ENCODE measurements at regions not wholly inside any gene's neighbourhood (a gene's known extent, or its start where the extent isn't known, plus 50 kb on each side); places are given as distances from the start of the nearest gene placed in this dataset.

DNA sequence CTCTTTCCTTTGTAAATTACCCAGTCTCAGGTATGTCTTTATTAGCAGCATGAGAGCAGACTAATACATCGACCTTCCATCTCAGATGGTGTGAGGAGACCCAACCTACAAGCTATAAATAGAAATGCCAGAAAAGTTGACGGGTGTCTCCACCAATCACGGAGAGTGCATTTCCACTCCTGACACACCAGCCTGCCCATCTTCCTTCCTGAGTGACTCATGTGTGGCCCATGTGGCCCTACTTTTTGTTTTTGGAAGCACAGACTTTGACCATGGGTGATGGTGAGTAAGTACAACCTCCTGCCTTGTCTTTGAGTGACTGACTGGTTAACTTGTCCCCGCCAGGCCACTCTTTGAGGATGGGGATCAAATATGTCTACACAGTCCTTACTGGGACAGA is 147.0 kb downstream of the OAT start:
- H3K27ac ChIP-seq (ENCODE audit: low read depth, low read length): no peak overlapping the region
- no peak overlapping the region for H3K4me3 ChIP-seq (ENCODE audit: low read length)
- H3K79me2 ChIP-seq (ENCODE audit: control insufficient read depth, low read length): no peaks in the 10 kb centered on the region
- no peak for TF ChIP-seq EZH2phosphoT487 (IDR thresholded peaks at IDR 0.05; ENCODE audit: borderline replicate concordance, low read length)
- TF ChIP-seq CTCF (IDR thresholded peaks at IDR 0.05; ENCODE audit: low read depth, low read length, poor library complexity, severe bottlenecking): no peak
- no peaks in the 10 kb centered on the region for H3K27me3 ChIP-seq (ENCODE audit: control insufficient read depth, low read length)
- H3K4me1 ChIP-seq (ENCODE audit: control insufficient read depth, low read length): no peaks in the 10 kb centered on the region
- no peaks in the 10 kb centered on the region for H4K20me1 ChIP-seq (ENCODE audit: control insufficient read depth, insufficient read depth, low read depth, low read length)
- H3K9me2 ChIP-seq (replicated peaks; ENCODE audit: control insufficient read depth, low read length): no peaks in the 10 kb centered on the region
- H3F3A ChIP-seq (ENCODE audit: control insufficient read depth, insufficient read depth): no peaks in the 10 kb centered on the region
- H3K4me2 ChIP-seq (ENCODE audit: low read length): no peak overlapping the region
- H3K9me3 ChIP-seq (ENCODE audit: control insufficient read depth, insufficient read depth, low read length): peaks cover 11% of the 10 kb centered on the region; the same call in 1 of the 2 replicates
- H3K36me3 ChIP-seq (ENCODE audit: control insufficient read depth, low read length): no peaks in the 10 kb centered on the region

GRCh38 chr10:124270530-124271327 is 148.0 kb downstream of the OAT start:
- TF ChIP-seq EZH2phosphoT487 (IDR thresholded peaks at IDR 0.05; ENCODE audit: borderline replicate concordance, low read length) (no peak), CTCF (IDR thresholded peaks at IDR 0.05; ENCODE audit: low read depth, low read length, poor library complexity, severe bottlenecking) (no peak)
- no peaks in the 10 kb centered on the region for H3K27me3 ChIP-seq (ENCODE audit: control insufficient read depth, low read length)
- no peak overlapping the region for H3K4me2 ChIP-seq (ENCODE audit: low read length)
- H3K27ac ChIP-seq (ENCODE audit: low read depth, low read length): no peak overlapping the region
- no peaks in the 10 kb centered on the region for H3F3A ChIP-seq (ENCODE audit: control insufficient read depth, insufficient read depth)
- H3K79me2 ChIP-seq (ENCODE audit: control insufficient read depth, low read length): no peaks in the 10 kb centered on the region
- H3K9me3 ChIP-seq (ENCODE audit: control insufficient read depth, insufficient read depth, low read length): peaks cover 11% of the 10 kb centered on the region; the same call in 1 of the 2 replicates
- no peaks in the 10 kb centered on the region for H4K20me1 ChIP-seq (ENCODE audit: control insufficient read depth, insufficient read depth, low read depth, low read length)
- H3K9me2 ChIP-seq (replicated peaks; ENCODE audit: control insufficient read depth, low read length): no peaks in the 10 kb centered on the region
- no peaks in the 10 kb centered on the region for H3K36me3 ChIP-seq (ENCODE audit: control insufficient read depth, low read length)
- H3K4me3 ChIP-seq (ENCODE audit: low read length): no peak overlapping the region
- no peaks in the 10 kb centered on the region for H3K4me1 ChIP-seq (ENCODE audit: control insufficient read depth, low read length)

DNA sequence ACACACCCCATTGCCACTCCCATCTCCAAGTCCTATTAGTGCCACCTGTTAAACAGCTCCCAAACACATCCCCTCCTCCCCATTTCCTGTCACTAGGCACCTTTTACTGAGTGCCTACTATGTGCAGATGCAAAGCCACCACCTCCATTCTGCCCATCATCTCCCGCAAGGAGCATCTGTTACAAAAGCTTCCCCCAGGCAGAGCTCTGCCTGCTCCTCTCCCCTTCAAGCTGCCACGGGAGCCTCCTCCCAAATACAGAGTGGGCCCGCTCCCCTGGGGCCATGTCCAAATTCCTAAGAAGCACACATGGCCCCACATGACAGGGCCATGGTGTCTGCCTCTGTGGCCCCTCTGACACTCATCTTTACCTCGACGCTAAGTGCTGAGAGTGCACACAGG is 149.7 kb downstream of the OAT start:
- Histone ChIP-seq H3F3A (ENCODE audit: control insufficient read depth, insufficient read depth) (no peaks in the 10 kb centered on the region), H3K27ac (ENCODE audit: low read depth, low read length) (no peak overlapping the region), H4K20me1 (ENCODE audit: control insufficient read depth, insufficient read depth, low read depth, low read length) (no peaks in the 10 kb centered on the region), H3K9me3 (ENCODE audit: control insufficient read depth, insufficient read depth, low read length) (peaks cover 11% of the 10 kb centered on the region; the same call in 1 of the 2 replicates), H3K9me2 (replicated peaks; ENCODE audit: control insufficient read depth, low read length) (no peaks in the 10 kb centered on the region), H3K27me3 (ENCODE audit: control insufficient read depth, low read length) (no peaks in the 10 kb centered on the region), H3K4me2 (ENCODE audit: low read length) (no peak overlapping the region), H3K79me2 (ENCODE audit: control insufficient read depth, low read length) (no peaks in the 10 kb centered on the region), H3K4me1 (ENCODE audit: control insufficient read depth, low read length) (no peaks in the 10 kb centered on the region), H3K4me3 (ENCODE audit: low read length) (no peak overlapping the region), H3K36me3 (ENCODE audit: control insufficient read depth, low read length) (no peaks in the 10 kb centered on the region)
- no peak for TF ChIP-seq EZH2phosphoT487 (IDR thresholded peaks at IDR 0.05; ENCODE audit: borderline replicate concordance, low read length)
- TF ChIP-seq CTCF (IDR thresholded peaks at IDR 0.05; ENCODE audit: low read depth, low read length, poor library complexity, severe bottlenecking): no peak
